Spleen (tissue), 11 donors: ENCODE measurements at regions not wholly inside any gene's neighbourhood (a gene's known extent, or its start where the extent isn't known, plus 50 kb on each side); places are given as distances from the start of the nearest gene placed in this dataset.
A peak's percentile ranks its signal among the peaks of the same experiment; 100 is the strongest.

Experiments used
- DNase-seq: peaks from one replicate; pipeline ENCODE4 v3.0.0-alpha.2; 2020
- H3K27ac ChIP-seq, 8 donors: fragments of 200-600 bp; sonication (generic) in 7 of 8; 1 replicate in 4 of 8; 2 replicates in 4 of 8; pipeline versions ENCODE4 v1.5.0 to v1.8.0; 2016 to 2021; ENCODE audit warnings: inconsistent platforms in 4 of 8, mild to moderate bottlenecking in 4 of 8, moderate library complexity in 1 of 8
- H3K27me3 ChIP-seq, 7 donors: fragments of 200-600 bp; sonication (generic) in 6 of 7; replicated peaks in 1 of 7; 1 replicate in 4 of 7; 2 replicates in 3 of 7; pipeline versions ENCODE4 v1.5.0 to v1.8.0; 2016 to 2021; ENCODE audit warnings: inconsistent platforms in 3 of 7, mild to moderate bottlenecking in 1 of 7
- H3K36me3 ChIP-seq, 6 donors: fragments of 200-600 bp; sonication (generic) in 5 of 6; 1 replicate in 4 of 6; 2 replicates in 2 of 6; pipeline versions ENCODE4 v1.5.0 to v1.8.0; 2016 to 2021; ENCODE audit warnings: inconsistent platforms in 2 of 6
- H3K4me1 ChIP-seq, 6 donors: fragments of 200-600 bp; sonication (generic) in 5 of 6; 1 replicate in 3 of 6; 2 replicates in 3 of 6; pipeline versions ENCODE4 v1.5.0 to v1.8.0; 2016 to 2021; ENCODE audit warnings: inconsistent platforms in 3 of 6
- H3K4me3 ChIP-seq, 8 donors: fragments of 200-600 bp; sonication (generic) in 7 of 8; 1 replicate in 4 of 8; 2 replicates in 4 of 8; pipeline versions ENCODE4 v1.5.0 to v1.8.0; 2016 to 2021; ENCODE audit warnings: inconsistent platforms in 4 of 8, mild to moderate bottlenecking in 4 of 8, moderate library complexity in 2 of 8
- H3K9me3 ChIP-seq, 8 donors: fragments of 200-600 bp; sonication (generic) in 7 of 8; 1 replicate in 4 of 8; 2 replicates in 4 of 8; pipeline versions ENCODE4 v1.5.0 to v1.8.0; 2016 to 2021; ENCODE audit warnings: inconsistent platforms in 4 of 8
- POLR2A ChIP-seq, 3 donors: fragments of 450-650 bp; IDR thresholded peaks; one replicate each; pipeline ENCODE4 v1.5.1; 2017; ENCODE audit warnings: antibody characterized with exemption in 3 of 3, mild to moderate bottlenecking in 1 of 3
- POLR2AphosphoS5 ChIP-seq, 3 donors: sonication (generic); formaldehyde crosslinking; IDR thresholded peaks; one replicate each; pipeline ENCODE4 v1.5.1; 2017; ENCODE audit warnings: antibody characterized with exemption in 3 of 3
- WGBS, 5 donors: extraction: QIAGEN DNeasy Blood & Tissue Kit in 3 of 5; methylation state at CpG; one replicate each; pipeline versions ENCODE4 v1.1.5 to v1.1.7; 2013 to 2018; 5-methylcytosine and 5-hydroxymethylcytosine counted together
- intact Hi-C: fragments of 100-400 bp; cut with DNase I; formaldehyde crosslinking; loops from one replicate; pipeline ENCODE4 v1.15.0; 2023; ENCODE audit warnings: low total_unique reads
- TF ChIP-seq, protein P1 (sequence below), 11 experiments: fragments of 200-600 bp in 7 of 11; fragments of 450-650 bp in 4 of 11; sonication (generic) in 4 of 11; IDR thresholded peaks in 8 of 11; conservative IDR thresholded peaks in 3 of 11; 1 replicate in 7 of 11; 2 replicates in 4 of 11; pipeline versions ENCODE4 v1.4.0 to v1.8.0; 2016 to 2021; ENCODE audit warnings: antibody characterized with exemption in 11 of 11, inconsistent platforms in 4 of 11, mild to moderate bottlenecking in 1 of 11
- donor health status: healthy with polysubstance abuse.
- donor health status: DM: no; HTN: no; CAD: no; lungs with moderate emphysema.
- donor health status: DM: no; HTN: no; CAD: no.
- donor health status: Bipolar disorder and iron deficiency.
- donor health status: healthy.
- donor health status: DM: no; HTN: no; CAD: no.
- donor health status: DM: yes; HTN: yes; CAD: no.

DNA sequence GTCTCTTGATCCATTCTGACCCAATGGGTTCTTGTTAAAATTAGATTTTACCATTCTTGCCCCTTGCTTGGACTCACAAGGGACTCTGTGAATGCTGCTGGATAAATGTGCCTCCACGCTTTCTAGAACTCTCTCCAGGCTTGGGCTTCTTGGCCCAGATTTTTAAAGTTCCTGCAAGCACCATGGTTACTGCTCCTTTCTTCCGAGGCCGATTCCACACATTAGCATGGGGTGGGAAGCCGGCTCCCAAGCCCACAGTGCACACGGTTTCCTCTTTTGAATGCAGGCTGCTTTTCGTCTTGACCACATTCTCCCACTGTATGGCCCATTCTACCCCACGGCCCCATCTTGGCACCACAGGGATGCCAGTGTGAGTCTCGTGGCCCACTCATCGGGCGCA, 174.3 kb upstream of the PITRM1 start:
- WGBS, 5 donors = 90 to 94% (median 92%) methylated on average over 10 of the region's 10 CpGs
- intact Hi-C loops = no loop called here
- no peaks in the 10 kb centered on the region for H3K4me1 ChIP-seq
- TF ChIP-seq, protein P1, sequence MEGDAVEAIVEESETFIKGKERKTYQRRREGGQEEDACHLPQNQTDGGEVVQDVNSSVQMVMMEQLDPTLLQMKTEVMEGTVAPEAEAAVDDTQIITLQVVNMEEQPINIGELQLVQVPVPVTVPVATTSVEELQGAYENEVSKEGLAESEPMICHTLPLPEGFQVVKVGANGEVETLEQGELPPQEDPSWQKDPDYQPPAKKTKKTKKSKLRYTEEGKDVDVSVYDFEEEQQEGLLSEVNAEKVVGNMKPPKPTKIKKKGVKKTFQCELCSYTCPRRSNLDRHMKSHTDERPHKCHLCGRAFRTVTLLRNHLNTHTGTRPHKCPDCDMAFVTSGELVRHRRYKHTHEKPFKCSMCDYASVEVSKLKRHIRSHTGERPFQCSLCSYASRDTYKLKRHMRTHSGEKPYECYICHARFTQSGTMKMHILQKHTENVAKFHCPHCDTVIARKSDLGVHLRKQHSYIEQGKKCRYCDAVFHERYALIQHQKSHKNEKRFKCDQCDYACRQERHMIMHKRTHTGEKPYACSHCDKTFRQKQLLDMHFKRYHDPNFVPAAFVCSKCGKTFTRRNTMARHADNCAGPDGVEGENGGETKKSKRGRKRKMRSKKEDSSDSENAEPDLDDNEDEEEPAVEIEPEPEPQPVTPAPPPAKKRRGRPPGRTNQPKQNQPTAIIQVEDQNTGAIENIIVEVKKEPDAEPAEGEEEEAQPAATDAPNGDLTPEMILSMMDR (IDR thresholded peaks at IDR 0.05 in 8 of 11, conservative IDR thresholded peaks at IDR 0.05 in 3 of 11) = no peak
- TF ChIP-seq POLR2A (IDR thresholded peaks at IDR 0.05) (no peak), POLR2AphosphoS5 (IDR thresholded peaks at IDR 0.05) (no peak)
- peak; percentile 41 for DNase-seq
- H3K4me3 ChIP-seq = no peak overlapping the region
- H3K36me3 ChIP-seq = no peaks in the 10 kb centered on the region
- no peaks in the 10 kb centered on the region for H3K9me3 ChIP-seq
- H3K27me3 ChIP-seq = peaks cover 0 to 9% (median 0%) of the 10 kb centered on the region in 7 donors
- no peak overlapping the region for H3K27ac ChIP-seq

DNA sequence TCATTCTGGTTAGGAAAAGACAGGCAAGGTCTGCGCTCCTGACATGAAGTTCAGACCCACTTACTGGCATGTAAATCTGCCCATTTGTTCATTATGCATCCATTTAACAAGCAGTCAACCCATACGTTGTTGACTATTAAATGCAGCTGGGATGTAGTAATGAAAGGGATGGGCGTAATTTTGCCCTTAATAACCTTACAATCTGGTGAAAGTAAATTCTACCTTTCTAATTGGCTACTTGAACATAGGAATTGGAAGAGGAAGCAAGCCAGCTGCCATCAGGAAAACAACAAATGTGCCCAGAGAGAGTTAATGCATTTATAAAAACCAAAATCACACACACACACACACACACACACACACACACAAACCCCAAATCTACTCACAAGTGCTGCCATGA, 170.2 kb upstream of the PITRM1 start:
- peaks cover 0 to 9% (median 0%) of the 10 kb centered on the region in 7 donors for H3K27me3 ChIP-seq
- WGBS, 5 donors = 87 to 93% (median 90%) methylated on average over 3 of the region's 3 CpGs
- H3K4me1 ChIP-seq = no peaks in the 10 kb centered on the region
- no peak overlapping the region for H3K4me3 ChIP-seq
- H3K36me3 ChIP-seq = no peaks in the 10 kb centered on the region
- TF ChIP-seq, protein P1 (IDR thresholded peaks at IDR 0.05 in 8 of 11, conservative IDR thresholded peaks at IDR 0.05 in 3 of 11) = no peak
- TF ChIP-seq POLR2AphosphoS5 (IDR thresholded peaks at IDR 0.05) (no peak), POLR2A (IDR thresholded peaks at IDR 0.05) (no peak)
- no peaks in the 10 kb centered on the region for H3K9me3 ChIP-seq
- intact Hi-C loops = no loop called here
- no peak overlapping the region for H3K27ac ChIP-seq
- no peak for DNase-seq

DNA sequence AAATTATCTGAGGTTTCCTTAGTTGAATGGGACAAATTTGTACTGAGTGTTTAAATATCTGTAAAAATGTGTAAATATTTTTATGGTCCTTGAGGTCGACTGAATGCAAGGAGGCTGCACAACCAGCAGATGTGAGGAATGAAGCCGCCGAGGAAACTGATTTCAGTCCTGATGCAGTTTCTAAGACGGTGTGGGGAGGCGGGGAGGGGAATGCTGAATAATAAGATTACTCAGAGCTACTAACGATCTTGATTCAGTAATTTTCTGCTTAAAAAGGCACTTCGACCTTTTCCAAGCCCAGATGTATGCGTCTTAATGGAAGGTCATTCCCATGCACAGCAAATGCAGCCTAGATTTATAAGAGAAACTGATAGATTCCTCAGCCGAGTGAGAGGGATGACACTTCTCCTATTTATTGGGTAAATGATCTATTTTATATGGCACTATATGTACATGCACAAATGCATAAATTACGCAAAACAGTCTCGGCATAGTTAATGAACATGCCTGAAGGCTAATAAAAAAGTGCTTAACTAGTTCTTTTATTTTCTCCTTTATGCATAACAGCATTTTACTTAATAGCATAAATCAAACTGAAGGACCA, 167.6 kb upstream of the PITRM1 start:
- Histone ChIP-seq H3K4me3 (no peak overlapping the region), H3K27ac (no peak overlapping the region), H3K27me3 (no peaks in the 10 kb centered on the region), H3K9me3 (no peaks in the 10 kb centered on the region), H3K4me1 (no peaks in the 10 kb centered on the region), H3K36me3 (no peaks in the 10 kb centered on the region)
- intact Hi-C loops = no loop called here
- WGBS, 5 donors = 82 to 90% (median 85%) methylated on average over 11 of the region's 11 CpGs
- no peak for TF ChIP-seq POLR2AphosphoS5 (IDR thresholded peaks at IDR 0.05)
- TF ChIP-seq, protein P1 (IDR thresholded peaks at IDR 0.05 in 8 of 11, conservative IDR thresholded peaks at IDR 0.05 in 3 of 11) = no peak
- no peak for TF ChIP-seq POLR2A (IDR thresholded peaks at IDR 0.05)
- no peak for DNase-seq

DNA sequence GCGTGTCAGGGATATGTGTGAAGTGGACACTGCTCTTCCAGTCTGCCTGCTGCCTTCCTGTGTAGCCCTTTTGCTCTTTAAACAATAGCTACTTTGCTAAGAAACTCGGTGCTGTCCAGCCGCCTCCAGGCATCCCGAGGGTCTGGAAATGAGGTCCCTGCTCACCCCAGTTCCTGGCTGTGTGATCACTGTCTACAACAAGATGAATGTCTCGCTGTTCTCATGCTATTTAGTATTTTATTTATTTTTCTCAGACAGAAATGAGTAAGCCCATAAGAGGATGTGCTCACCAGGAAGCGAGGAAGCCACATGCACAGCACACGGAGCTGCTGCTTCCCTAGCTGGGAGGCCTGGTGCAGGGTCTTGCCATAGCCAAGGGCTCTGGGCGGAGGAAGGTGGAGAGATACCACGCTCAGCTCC, 167.0 kb upstream of the PITRM1 start:
- Histone ChIP-seq H3K4me1 (no peaks in the 10 kb centered on the region), H3K4me3 (no peak overlapping the region), H3K36me3 (no peaks in the 10 kb centered on the region), H3K27me3 (no peaks in the 10 kb centered on the region), H3K9me3 (no peaks in the 10 kb centered on the region), H3K27ac (no peak overlapping the region)
- intact Hi-C loops = no loop called here
- DNase-seq = peak; percentile 54
- TF ChIP-seq, protein P1 (IDR thresholded peaks at IDR 0.05 in 8 of 11, conservative IDR thresholded peaks at IDR 0.05 in 3 of 11) = no peak
- TF ChIP-seq POLR2AphosphoS5 (IDR thresholded peaks at IDR 0.05) = no peak
- TF ChIP-seq POLR2A (IDR thresholded peaks at IDR 0.05) = no peak
- 38 to 42% (median 40%) methylated on average over 8 to 9 of the region's 9 CpGs for WGBS, 5 donors
